Right lobe of liver (tissue), 4 donors: ENCODE measurements at regions not wholly inside any gene's neighbourhood (a gene's known extent, or its start where the extent isn't known, plus 50 kb on each side); places are given as distances from the start of the nearest gene placed in this dataset.

Experiments used
- CTCF ChIP-seq, 4 donors: fragments of 200-600 bp in 3 of 4; fragments of 450-650 bp in 1 of 4; IDR thresholded peaks; one replicate each; pipeline versions ENCODE4 v1.5.1 to v1.8.0; 2016 to 2022; ENCODE audit warnings: antibody characterized with exemption in 4 of 4, mild to moderate bottlenecking in 2 of 4
- POLR2A ChIP-seq: fragments of 450-650 bp; IDR thresholded peaks from one replicate; pipeline ENCODE4 v1.6.1; 2017; ENCODE audit warnings: antibody characterized with exemption, mild to moderate bottlenecking
- donor health status: DM: no; HTN: no; CAD: no.
- donor health status: DM: no; HTN: no; CAD: no.
- donor health status: DM: no; HTN: yes; CAD: no.

GRCh38 chr12:78628491-78629100 is 236.0 kb upstream of the SYT1 start:
- no peak for TF ChIP-seq CTCF (IDR thresholded peaks at IDR 0.05)
- TF ChIP-seq POLR2A: no peak
